Gastroesophageal sphincter (tissue), 4 donors: ENCODE measurements at regions not wholly inside any gene's neighbourhood (a gene's known extent, or its start where the extent isn't known, plus 50 kb on each side); places are given as distances from the start of the nearest gene placed in this dataset.

Source experiments
- ATAC-seq: fragments of 150-250 bp; one replicate; pipeline ENCODE4 v1.9.1; 2016; ENCODE audit warnings: mild to moderate bottlenecking, moderate library complexity
- H3K27ac ChIP-seq, 4 donors: fragments of 200-600 bp; sonication (generic) in 3 of 4; 1 replicate in 3 of 4; 2 replicates in 1 of 4; pipeline ENCODE4 v1.5.1; 2016 to 2019
- H3K27me3 ChIP-seq: fragments of 200-600 bp; sonication (generic); one replicate; pipeline ENCODE4 v1.5.1; 2019
- H3K36me3 ChIP-seq, 2 donors: fragments of 200-600 bp; sonication (generic); one replicate each; pipeline ENCODE4 v1.5.1; 2019; ENCODE audit warnings: control low read depth in 1 of 2
- H3K4me1 ChIP-seq, 3 donors: fragments of 200-600 bp; sonication (generic); 1 replicate in 2 of 3; 2 replicates in 1 of 3; pipeline ENCODE4 v1.5.1; 2016 to 2019; ENCODE audit warnings: control low read depth in 2 of 3
- H3K4me3 ChIP-seq, 2 donors: fragments of 200-600 bp; sonication (generic); one replicate each; pipeline ENCODE4 v1.5.1; 2019; ENCODE audit warnings: mild to moderate bottlenecking in 1 of 2, moderate library complexity in 1 of 2
- H3K9me3 ChIP-seq, 3 donors: fragments of 200-600 bp; sonication (generic); one replicate each; pipeline ENCODE4 v1.5.1; 2017 to 2019; ENCODE audit warnings: control low read depth in 2 of 3
- CTCF ChIP-seq, 4 experiments: fragments of 200-600 bp in 2 of 4; fragments of 450-650 bp in 2 of 4; sonication (generic) in 1 of 4; IDR thresholded peaks; one replicate each; pipeline ENCODE4 v1.5.1; 2017 to 2019; ENCODE audit warnings: antibody characterized with exemption in 4 of 4, mild to moderate bottlenecking in 2 of 4, moderate library complexity in 2 of 4
- EP300 ChIP-seq: sonication (generic); formaldehyde crosslinking; IDR thresholded peaks from one replicate; pipeline ENCODE4 v1.6.1; 2017; ENCODE audit warnings: antibody characterized with exemption, mild to moderate bottlenecking
- POLR2A ChIP-seq, 2 donors: fragments of 450-650 bp; IDR thresholded peaks; one replicate each; pipeline ENCODE4 v1.6.1; 2017; ENCODE audit warnings: antibody characterized with exemption in 2 of 2, mild to moderate bottlenecking in 2 of 2, moderate library complexity in 1 of 2
- POLR2AphosphoS5 ChIP-seq: sonication (generic); formaldehyde crosslinking; IDR thresholded peaks from one replicate; pipeline ENCODE4 v1.6.1; 2017; ENCODE audit warnings: antibody characterized with exemption
- WGBS, 2 donors: methylation state at CpG; one replicate each; pipeline ENCODE4 v1.1.5; 2018; ENCODE audit warnings: low coverage in 1 of 2; 5-methylcytosine and 5-hydroxymethylcytosine counted together

- Histone ChIP-seq H3K27me3 (no peaks in the 10 kb centered on the region), H3K4me3 (no peak overlapping the region), H3K27ac (no peak overlapping the region), H3K9me3 (no peaks in the 10 kb centered on the region), H3K36me3 (no peaks in the 10 kb centered on the region), H3K4me1 (no peaks in the 10 kb centered on the region)
- no peak for ATAC-seq
- TF ChIP-seq CTCF (IDR thresholded peaks at IDR 0.05) (no peak), POLR2A (IDR thresholded peaks at IDR 0.05) (no peak), POLR2AphosphoS5 (no peak), EP300 (no peak)
- WGBS, 2 donors, result 74 to 83% methylated on average over 1 to 3 of the region's 4 CpGs
Measured at GRCh38 chr20:60408435-60408834, 450.2 kb downstream of the CDH26 start.

GRCh38 chr20:60410618-60411264 is 452.5 kb downstream of the CDH26 start:
- H3K9me3 ChIP-seq, result no peaks in the 10 kb centered on the region
- no peaks in the 10 kb centered on the region for H3K27me3 ChIP-seq
- no peak for ATAC-seq
- 58 to 90% methylated on average over 2 to 7 of the region's 7 CpGs for WGBS, 2 donors
- no peaks in the 10 kb centered on the region for H3K4me1 ChIP-seq
- H3K36me3 ChIP-seq, result no peaks in the 10 kb centered on the region
- TF ChIP-seq CTCF (IDR thresholded peaks at IDR 0.05) (no peak), POLR2A (IDR thresholded peaks at IDR 0.05) (no peak), EP300 (no peak), POLR2AphosphoS5 (no peak)
- no peak overlapping the region for H3K4me3 ChIP-seq
- no peak overlapping the region for H3K27ac ChIP-seq

- Histone ChIP-seq H3K4me3 (no peak overlapping the region), H3K27ac (no peak overlapping the region), H3K4me1 (no peaks in the 10 kb centered on the region), H3K36me3 (no peaks in the 10 kb centered on the region), H3K9me3 (no peaks in the 10 kb centered on the region), H3K27me3 (no peaks in the 10 kb centered on the region)
- no peak for ATAC-seq
- TF ChIP-seq EP300 (no peak), POLR2A (IDR thresholded peaks at IDR 0.05) (no peak), POLR2AphosphoS5 (no peak), CTCF (IDR thresholded peaks at IDR 0.05) (no peak)
- WGBS, 2 donors, result 90 to 93% methylated on average over 5 to 8 of the region's 8 CpGs
Measured at GRCh38 chr20:60411813-60412212, 453.6 kb downstream of the CDH26 start.

- TF ChIP-seq CTCF (IDR thresholded peaks at IDR 0.05), result no peak
- TF ChIP-seq EP300, result no peak
- no peak for TF ChIP-seq POLR2AphosphoS5
- Histone ChIP-seq H3K36me3 (no peaks in the 10 kb centered on the region), H3K4me3 (no peak overlapping the region), H3K27ac (no peak overlapping the region), H3K4me1 (no peaks in the 10 kb centered on the region), H3K27me3 (peaks cover 10% of the 10 kb centered on the region), H3K9me3 (no peaks in the 10 kb centered on the region)
- ATAC-seq, result no peak
- WGBS, 2 donors, result 78 to 96% methylated on average over 3 to 4 of the region's 5 CpGs
Measured at GRCh38 chr20:60420676-60421229, 462.5 kb downstream of the CDH26 start.

GRCh38 chr20:60422848-60423247 is 464.6 kb downstream of the CDH26 start:
- no peak overlapping the region for H3K27ac ChIP-seq
- WGBS, 2 donors, result 81 to 89% methylated on average over 6 to 7 of the region's 7 CpGs
- H3K4me1 ChIP-seq, result no peaks in the 10 kb centered on the region
- H3K36me3 ChIP-seq, result no peaks in the 10 kb centered on the region
- H3K27me3 ChIP-seq, result peaks cover 10% of the 10 kb centered on the region
- no peak overlapping the region for H3K4me3 ChIP-seq
- no peak for TF ChIP-seq CTCF (IDR thresholded peaks at IDR 0.05)
- TF ChIP-seq POLR2A (IDR thresholded peaks at IDR 0.05), result no peak
- no peak for TF ChIP-seq POLR2AphosphoS5
- ATAC-seq, result no peak
- H3K9me3 ChIP-seq, result no peaks in the 10 kb centered on the region
